A549 (cell line): ENCODE measurements at regions not wholly inside any gene's neighbourhood (a gene's known extent, or its start where the extent isn't known, plus 50 kb on each side); places are given as distances from the start of the nearest gene placed in this dataset.

Experiments used
- ATAC-seq, 2 experiments: fragments of 200-7000 bp in 1 of 2; fragments of >200 bp in 1 of 2; cut with Nextera tagmentation in 1 of 2; cut with Tn5 transposase in 1 of 2; 3 replicates each; pipeline versions ENCODE4 v1.8.0 to v1.9.1; 2018 to 2020; ENCODE audit warnings: mild to moderate bottlenecking in 1 of 2, moderate library complexity in 1 of 2
- CTCF ChIA-PET: fragments of 300-600 bp; sonication (Branson Sonifier 250); formaldehyde crosslinking; extraction: SDS; loops from one replicate; lab custom pipeline; 2021; ENCODE audit warnings: antibody characterized with exemption, inconsistent platforms; lab: Yijun Ruan, JAX
- POLR2A ChIA-PET: fragments of 350-600 bp; formaldehyde crosslinking; extraction: SDS; loops from one replicate; lab custom pipeline; 2021; ENCODE audit warnings: antibody characterized with exemption, inconsistent platforms; lab: Yijun Ruan, JAX
- DNase-seq, 2 experiments: peaks; one replicate each; pipeline versions ENCODE4 v3.0.0 to v3.0.0-alpha.2; 2011 to 2016; ENCODE audit warnings: low read depth in 1 of 2, low spot score in 1 of 2
- FAIRE-seq: peaks from 2 replicates; lab custom pipeline; 2011; peaks lifted over from hg19 to GRCh38; lab: Jason Lieb, UNC
- H3K27ac ChIP-seq, 2 experiments: fragments of >200 bp; sonication (Bioruptor Twin); formaldehyde crosslinking; 3 replicates each; pipeline ENCODE4 v1.5.1; 2016 to 2017
- H3K4me1 ChIP-seq: fragments of >200 bp; sonication (Bioruptor Twin); formaldehyde crosslinking; 3 replicates; pipeline ENCODE4 v1.6.1; 2016
- H3K4me2 ChIP-seq: fragments of >200 bp; sonication (Bioruptor Twin); formaldehyde crosslinking; 3 replicates; pipeline ENCODE4 v1.6.1; 2016
- H3K4me3 ChIP-seq: fragments of >200 bp; sonication (Bioruptor Twin); formaldehyde crosslinking; 3 replicates; pipeline ENCODE4 v1.5.1; 2016
- H3K9me3 ChIP-seq: fragments of >200 bp; sonication (Bioruptor Twin); formaldehyde crosslinking; 3 replicates; pipeline ENCODE4 v1.6.1; 2016
- CEBPB ChIP-seq, 2 experiments: fragments of >200 bp in 1 of 2; sonication (Bioruptor Twin) in 1 of 2; formaldehyde crosslinking in 1 of 2; IDR thresholded peaks; 2 replicates each; pipeline ENCODE4 v1.6.1; 2012 to 2016
- EP300 ChIP-seq, 2 experiments: fragments of >200 bp; sonication (Bioruptor Twin); formaldehyde crosslinking; IDR thresholded peaks; 2 replicates in 1 of 2; 3 replicates in 1 of 2; pipeline ENCODE4 v1.6.1; 2016 to 2017
- FOSL2 ChIP-seq, 2 experiments: fragments of 450-650 bp in 1 of 2; fragments of >200 bp in 1 of 2; sonication (Bioruptor Twin) in 1 of 2; formaldehyde crosslinking; IDR thresholded peaks; 2 replicates each; pipeline versions ENCODE4 v1.5.0 to v1.6.1; 2016 to 2020; ENCODE audit warnings: mild to moderate bottlenecking in 1 of 2, moderate library complexity in 1 of 2
- GATA3 ChIP-seq: IDR thresholded peaks from 2 replicates; pipeline ENCODE4 v1.6.1; 2012; ENCODE audit warnings: borderline replicate concordance
- HDAC2 ChIP-seq: fragments of 200-600 bp; sonication (generic); IDR thresholded peaks from 2 replicates; pipeline ENCODE4 v1.6.1; 2016
- HES2 ChIP-seq: fragments of >200 bp; sonication (Bioruptor Twin); formaldehyde crosslinking; IDR thresholded peaks from 2 replicates; pipeline ENCODE4 v1.6.1; 2016
- JUN ChIP-seq, 2 experiments: fragments of >200 bp; sonication (Bioruptor Twin); formaldehyde crosslinking; IDR thresholded peaks; 2 replicates in 1 of 2; 3 replicates in 1 of 2; pipeline ENCODE4 v1.6.1; 2016 to 2017
- JUNB ChIP-seq: fragments of >200 bp; sonication (Bioruptor Twin); formaldehyde crosslinking; IDR thresholded peaks from 2 replicates; pipeline ENCODE4 v1.6.1; 2016
- MAFK ChIP-seq: fragments of 450-650 bp; IDR thresholded peaks from 2 replicates; pipeline ENCODE4 v1.6.1; 2014; ENCODE audit not compliant: partially characterized antibody
- MAZ ChIP-seq: fragments of 150-350 bp; IDR thresholded peaks from 2 replicates; pipeline ENCODE4 v1.6.1; 2014; ENCODE audit warnings: antibody characterized with exemption, low read depth, low read length, borderline replicate concordance
- MYC ChIP-seq: IDR thresholded peaks from 2 replicates; pipeline ENCODE4 v1.6.1; 2012; ENCODE audit warnings: mild to moderate bottlenecking, inconsistent platforms, low read length, improper control_type of control experiment, borderline replicate concordance
- NPAS2 ChIP-seq: fragments of 250-450 bp; sonication (Bioruptor Pico); IDR thresholded peaks from 2 replicates; pipeline ENCODE4 v1.8.0; 2022; ENCODE audit warnings: mild to moderate bottlenecking, moderate library complexity, borderline replicate concordance
- NR3C1 ChIP-seq: fragments of >200 bp; sonication (Bioruptor Twin); formaldehyde crosslinking; IDR thresholded peaks from 3 replicates; pipeline ENCODE4 v1.6.1; 2017
- POLR2AphosphoS2 ChIP-seq: conservative IDR thresholded peaks from 2 replicates; pipeline ENCODE4 v1.6.1; 2012; ENCODE audit warnings: low read length, improper control_type of control experiment, inconsistent platforms
- RAD21 ChIP-seq, 2 experiments: fragments of >200 bp in 1 of 2; sonication (Bioruptor Twin) in 1 of 2; formaldehyde crosslinking in 1 of 2; IDR thresholded peaks in 1 of 2; conservative IDR thresholded peaks in 1 of 2; 2 replicates in 1 of 2; 3 replicates in 1 of 2; pipeline ENCODE4 v1.6.1; 2012 to 2018; ENCODE audit warnings: inconsistent platforms in 1 of 2
- RCOR1 ChIP-seq: fragments of 150-350 bp; IDR thresholded peaks from 2 replicates; pipeline ENCODE4 v1.6.1; 2014; ENCODE audit warnings: antibody characterized with exemption, low read length, low read depth
- RFX5 ChIP-seq: fragments of 450-650 bp; IDR thresholded peaks from 2 replicates; pipeline ENCODE4 v1.7.1; 2014; ENCODE audit warnings: antibody characterized with exemption, mild to moderate bottlenecking, moderate library complexity
- SMC3 ChIP-seq: fragments of >200 bp; sonication (Bioruptor Twin); formaldehyde crosslinking; IDR thresholded peaks from 3 replicates; pipeline ENCODE4 v1.6.1; 2018; ENCODE audit warnings: inconsistent platforms
- SREBF2 ChIP-seq: fragments of 450-650 bp; IDR thresholded peaks from 2 replicates; pipeline ENCODE4 v1.6.1; 2014; ENCODE audit warnings: mild to moderate bottlenecking, moderate library complexity
- TFCP2L1 ChIP-seq: fragments of 250-450 bp; sonication (Bioruptor Pico); IDR thresholded peaks from 2 replicates; pipeline ENCODE4 v1.5.0; 2021; ENCODE audit warnings: mild to moderate bottlenecking
- ZFP36 ChIP-seq: fragments of 450-650 bp; IDR thresholded peaks from 2 replicates; pipeline ENCODE4 v1.6.1; 2014; ENCODE audit warnings: borderline replicate concordance; ENCODE audit not compliant: partially characterized antibody
- ZNF302 ChIP-seq: fragments of 250-450 bp; sonication (Bioruptor Pico); IDR thresholded peaks from 2 replicates; pipeline ENCODE4 v1.9.0; 2021; ENCODE audit warnings: inconsistent platforms, mild to moderate bottlenecking, moderate library complexity
- ZSCAN20 ChIP-seq: fragments of 250-450 bp; sonication (Bioruptor Pico); IDR thresholded peaks from 2 replicates; pipeline ENCODE4 v1.8.0; 2022; ENCODE audit warnings: mild to moderate bottlenecking, moderate library complexity
- WGBS: methylation state at CpG from one replicate; pipeline ENCODE4 v1.1.6; 2017; ENCODE audit errors: missing lambda C conversion rate; 5-methylcytosine and 5-hydroxymethylcytosine counted together
- TF ChIP-seq, protein P1 (sequence below): IDR thresholded peaks from 2 replicates; pipeline ENCODE4 v1.6.1; 2012
- TF ChIP-seq, protein P2 (sequence below): fragments of 450-650 bp; IDR thresholded peaks from 2 replicates; pipeline ENCODE4 v1.6.1; 2014; ENCODE audit warnings: antibody characterized with exemption
- TF ChIP-seq, protein P3 (sequence below): fragments of >200 bp; sonication (Bioruptor Twin); formaldehyde crosslinking; IDR thresholded peaks from 3 replicates; pipeline ENCODE4 v1.6.1; 2016
- TF ChIP-seq, protein P4 (sequence below): fragments of 200-600 bp; sonication (generic); IDR thresholded peaks from 2 replicates; pipeline ENCODE4 v1.6.1; 2016; ENCODE audit warnings: antibody characterized with exemption, mild to moderate bottlenecking, moderate library complexity

DNA sequence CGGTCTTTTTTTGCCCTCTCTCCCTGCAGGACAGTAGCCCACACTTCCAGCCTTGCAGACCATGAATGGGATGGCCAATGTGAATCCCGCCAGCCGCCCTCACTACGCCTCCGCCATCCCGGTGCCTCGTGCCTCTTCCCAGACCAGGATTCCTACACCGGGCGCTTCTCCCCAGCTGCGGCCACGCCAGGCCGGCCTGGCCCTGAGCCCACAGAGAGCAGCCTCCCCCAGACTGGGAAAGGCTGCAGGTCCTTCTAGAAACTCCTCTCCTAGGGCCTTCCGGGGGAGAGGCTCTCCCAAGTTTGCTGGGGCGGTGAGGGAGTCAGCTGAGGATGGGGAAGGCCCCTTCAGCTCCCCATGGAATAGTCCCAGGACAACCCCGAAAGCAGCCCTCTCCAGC is 83.9 kb downstream of the NAV1 start:
- ChIA-PET CTCF (interaction anchor here (1.0 to 1.8 kb wide), 8 partner anchors 8 to 87 kb away, joined by 3 to 8 read pairs (median 4); no protein-coding TSS in a partner anchor), POLR2A (no interaction called here)
- peaks cover 52% of the 10 kb centered on the region for H3K4me1 ChIP-seq
- FAIRE-seq (no peak), ATAC-seq (no peak), DNase-seq (no peak)
- TF ChIP-seq GATA3 = no peak
- no peak for TF ChIP-seq TFCP2L1 (CRISPR knock-in tag)
- TF ChIP-seq EP300 (IDR thresholded peaks at IDR 0.05) = no peak
- TF ChIP-seq, protein P1, sequence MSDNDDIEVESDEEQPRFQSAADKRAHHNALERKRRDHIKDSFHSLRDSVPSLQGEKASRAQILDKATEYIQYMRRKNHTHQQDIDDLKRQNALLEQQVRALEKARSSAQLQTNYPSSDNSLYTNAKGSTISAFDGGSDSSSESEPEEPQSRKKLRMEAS = no peak
- TF ChIP-seq MAFK = no peak
- no peak for TF ChIP-seq POLR2AphosphoS2
- no peak for TF ChIP-seq MAZ
- TF ChIP-seq RCOR1 = no peak
- TF ChIP-seq FOSL2 (IDR thresholded peaks at IDR 0.05) = no peak
- TF ChIP-seq FOSL2 (CRISPR knock-in tag; IDR thresholded peaks at IDR 0.05) = no peak
- TF ChIP-seq NR3C1 = no peak
- TF ChIP-seq, protein P2, sequence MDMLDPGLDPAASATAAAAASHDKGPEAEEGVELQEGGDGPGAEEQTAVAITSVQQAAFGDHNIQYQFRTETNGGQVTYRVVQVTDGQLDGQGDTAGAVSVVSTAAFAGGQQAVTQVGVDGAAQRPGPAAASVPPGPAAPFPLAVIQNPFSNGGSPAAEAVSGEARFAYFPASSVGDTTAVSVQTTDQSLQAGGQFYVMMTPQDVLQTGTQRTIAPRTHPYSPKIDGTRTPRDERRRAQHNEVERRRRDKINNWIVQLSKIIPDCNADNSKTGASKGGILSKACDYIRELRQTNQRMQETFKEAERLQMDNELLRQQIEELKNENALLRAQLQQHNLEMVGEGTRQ = no peak
- 90% methylated on average over 14 of the region's 15 CpGs for WGBS
- peak overlapping the region in 1 of 2 experiments; percentile 79; a peak in 2 of 6 replicates for H3K27ac ChIP-seq
- no peak overlapping the region for H3K4me2 ChIP-seq
- no peak overlapping the region for H3K4me3 ChIP-seq
- no peaks in the 10 kb centered on the region for H3K9me3 ChIP-seq

- ChIA-PET POLR2A (interaction anchor here (0.6 to 2.1 kb wide), 4 partner anchors 14 to 27 kb away, joined by 4 to 6 read pairs (median 4); no protein-coding TSS in a partner anchor), CTCF (interaction anchor here (0.8 to 5.4 kb wide), 11 partner anchors 21 to 171 kb away, joined by 3 to 41 read pairs (median 4); no protein-coding TSS in a partner anchor)
- FAIRE-seq = no peak
- H3K9me3 ChIP-seq = no peaks in the 10 kb centered on the region
- whole genome bisulfite sequencing = 39% methylated on average over 4 of the region's 4 CpGs
- no peak for TF ChIP-seq ZSCAN20 (CRISPR knock-in tag)
- TF ChIP-seq, protein P1 = peak; percentile 26; the same call in 1 of the 2 replicates
- peak overlapping the region; percentile 47 for H3K4me2 ChIP-seq
- DNase-seq = no peak
- ATAC-seq = peak; percentile 28 to 51; a peak in 4 of 6 replicates
- H3K4me1 ChIP-seq = peaks cover 42% of the 10 kb centered on the region
- peak overlapping the region; percentile 72 to 79 for H3K27ac ChIP-seq
- H3K4me3 ChIP-seq = no peak overlapping the region
Measured at GRCh38 chr1:201624741-201625225, 85.9 kb downstream of the NAV1 start.

- POLR2A ChIA-PET = interaction anchor here (0.6 to 2.1 kb wide), 4 partner anchors 14 to 27 kb away, joined by 4 to 6 read pairs (median 4); no protein-coding TSS in a partner anchor
- CTCF ChIA-PET = interaction anchor here (0.8 to 5.4 kb wide), 13 partner anchors 11 to 171 kb away, joined by 3 to 41 read pairs (median 4); no protein-coding TSS in a partner anchor
- Histone ChIP-seq H3K4me3 (no peak overlapping the region), H3K9me3 (no peaks in the 10 kb centered on the region), H3K4me2 (peak overlapping the region; percentile 47), H3K4me1 (peaks cover 37% of the 10 kb centered on the region), H3K27ac (peak overlapping the region; percentile 72 to 79)
- WGBS = 63% methylated on average over 3 of the region's 3 CpGs
- ATAC-seq = peak; percentile 64 to 77; a peak in 5 of 6 replicates
- DNase-seq = peak in 1 of 2 experiments; percentile 58
- FAIRE-seq = peak; percentile 46
- TF ChIP-seq ZNF302 (CRISPR knock-in tag) (no peak), NPAS2 (CRISPR knock-in tag) (no peak), FOSL2 (IDR thresholded peaks at IDR 0.05) (peak; percentile 50), FOSL2 (CRISPR knock-in tag; IDR thresholded peaks at IDR 0.05) (no peak), RFX5 (no peak), SMC3 (peak; percentile 27; the same call in 1 of the 3 replicates), JUNB (peak; percentile 77), EP300 (IDR thresholded peaks at IDR 0.05) (peak; percentile 50 to 85; a peak in 2 of 5 replicates), RAD21 (conservative IDR thresholded peaks at IDR 0.05 in 1 of 2, IDR thresholded peaks at IDR 0.05 in 1 of 2) (peak in 1 of 2 experiments; percentile 32; a peak in 1 of 5 replicates), SREBF2 (no peak), MYC (no peak), JUN (IDR thresholded peaks at IDR 0.05) (peak in 1 of 2 experiments; percentile 59; a peak in 2 of 5 replicates), CEBPB (IDR thresholded peaks at IDR 0.05) (0 out of 4 replicates have a peak, but pooled peaks of 1 of the 2 experiments have one; percentile 8), ZFP36 (no peak), HDAC2 (no peak), HES2 (no peak)
- TF ChIP-seq, protein P3, sequence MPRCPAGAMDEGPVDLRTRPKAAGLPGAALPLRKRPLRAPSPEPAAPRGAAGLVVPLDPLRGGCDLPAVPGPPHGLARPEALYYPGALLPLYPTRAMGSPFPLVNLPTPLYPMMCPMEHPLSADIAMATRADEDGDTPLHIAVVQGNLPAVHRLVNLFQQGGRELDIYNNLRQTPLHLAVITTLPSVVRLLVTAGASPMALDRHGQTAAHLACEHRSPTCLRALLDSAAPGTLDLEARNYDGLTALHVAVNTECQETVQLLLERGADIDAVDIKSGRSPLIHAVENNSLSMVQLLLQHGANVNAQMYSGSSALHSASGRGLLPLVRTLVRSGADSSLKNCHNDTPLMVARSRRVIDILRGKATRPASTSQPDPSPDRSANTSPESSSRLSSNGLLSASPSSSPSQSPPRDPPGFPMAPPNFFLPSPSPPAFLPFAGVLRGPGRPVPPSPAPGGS = no peak
- TF ChIP-seq, protein P4, sequence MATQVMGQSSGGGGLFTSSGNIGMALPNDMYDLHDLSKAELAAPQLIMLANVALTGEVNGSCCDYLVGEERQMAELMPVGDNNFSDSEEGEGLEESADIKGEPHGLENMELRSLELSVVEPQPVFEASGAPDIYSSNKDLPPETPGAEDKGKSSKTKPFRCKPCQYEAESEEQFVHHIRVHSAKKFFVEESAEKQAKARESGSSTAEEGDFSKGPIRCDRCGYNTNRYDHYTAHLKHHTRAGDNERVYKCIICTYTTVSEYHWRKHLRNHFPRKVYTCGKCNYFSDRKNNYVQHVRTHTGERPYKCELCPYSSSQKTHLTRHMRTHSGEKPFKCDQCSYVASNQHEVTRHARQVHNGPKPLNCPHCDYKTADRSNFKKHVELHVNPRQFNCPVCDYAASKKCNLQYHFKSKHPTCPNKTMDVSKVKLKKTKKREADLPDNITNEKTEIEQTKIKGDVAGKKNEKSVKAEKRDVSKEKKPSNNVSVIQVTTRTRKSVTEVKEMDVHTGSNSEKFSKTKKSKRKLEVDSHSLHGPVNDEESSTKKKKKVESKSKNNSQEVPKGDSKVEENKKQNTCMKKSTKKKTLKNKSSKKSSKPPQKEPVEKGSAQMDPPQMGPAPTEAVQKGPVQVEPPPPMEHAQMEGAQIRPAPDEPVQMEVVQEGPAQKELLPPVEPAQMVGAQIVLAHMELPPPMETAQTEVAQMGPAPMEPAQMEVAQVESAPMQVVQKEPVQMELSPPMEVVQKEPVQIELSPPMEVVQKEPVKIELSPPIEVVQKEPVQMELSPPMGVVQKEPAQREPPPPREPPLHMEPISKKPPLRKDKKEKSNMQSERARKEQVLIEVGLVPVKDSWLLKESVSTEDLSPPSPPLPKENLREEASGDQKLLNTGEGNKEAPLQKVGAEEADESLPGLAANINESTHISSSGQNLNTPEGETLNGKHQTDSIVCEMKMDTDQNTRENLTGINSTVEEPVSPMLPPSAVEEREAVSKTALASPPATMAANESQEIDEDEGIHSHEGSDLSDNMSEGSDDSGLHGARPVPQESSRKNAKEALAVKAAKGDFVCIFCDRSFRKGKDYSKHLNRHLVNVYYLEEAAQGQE = no peak
Measured at GRCh38 chr1:201625226-201625761, 86.4 kb downstream of the NAV1 start.
